NCI-H69 (cell line): ENCODE measurements at regions not wholly inside any gene's neighbourhood (a gene's known extent, or its start where the extent isn't known, plus 50 kb on each side); places are given as distances from the start of the nearest gene placed in this dataset.

Experiments
- DNase-seq: peaks from one replicate; lab custom pipeline; 2025; lab: John Stamatoyannopoulos, UW

GRCh38 chr9:107992271-107992670 lies 502.7 kb upstream of the KLF4 start:
- no peak for DNase-seq

- DNase-seq = no peak
Observed at GRCh38 chr9:107991581-107991980, 502.0 kb upstream of the KLF4 start.

GRCh38 chr9:107989544-107989943 lies 500.0 kb upstream of the KLF4 start:
- DNase-seq = no peak

- no peak for DNase-seq
Observed at GRCh38 chr9:107989099-107989498, 499.5 kb upstream of the KLF4 start.

GRCh38 chr9:107984956-107985355 lies 495.4 kb upstream of the KLF4 start:
- no peak for DNase-seq

- peak; percentile 35 for DNase-seq
Observed at GRCh38 chr9:107983762-107984161, 494.2 kb upstream of the KLF4 start.

GRCh38 chr9:107983181-107983603 lies 493.6 kb upstream of the KLF4 start:
- no peak for DNase-seq

- no peak for DNase-seq
Observed at GRCh38 chr9:107982745-107983144, 493.2 kb upstream of the KLF4 start.

- no peak for DNase-seq
Observed at GRCh38 chr9:107982001-107982400, 492.4 kb upstream of the KLF4 start.

- DNase-seq = no peak
Observed at GRCh38 chr9:107980984-107981383, 491.4 kb upstream of the KLF4 start.

- DNase-seq = no peak
Observed at GRCh38 chr9:107976767-107977166, 487.2 kb upstream of the KLF4 start.

- DNase-seq = no peak
Observed at GRCh38 chr9:107975426-107976010, 485.9 kb upstream of the KLF4 start.

- no peak for DNase-seq
Observed at GRCh38 chr9:107973451-107973850, 483.9 kb upstream of the KLF4 start.

GRCh38 chr9:107972346-107972745 lies 482.8 kb upstream of the KLF4 start:
- no peak for DNase-seq

GRCh38 chr9:107971241-107971640 lies 481.7 kb upstream of the KLF4 start:
- no peak for DNase-seq

- DNase-seq = no peak
Observed at GRCh38 chr9:107970726-107971125, 481.2 kb upstream of the KLF4 start.

- DNase-seq = no peak
Observed at GRCh38 chr9:107969727-107970126, 480.2 kb upstream of the KLF4 start.

GRCh38 chr9:107969141-107969540 lies 479.6 kb upstream of the KLF4 start:
- DNase-seq = no peak

- DNase-seq = no peak
Observed at GRCh38 chr9:107963246-107963645, 473.7 kb upstream of the KLF4 start.

GRCh38 chr9:107960916-107961315 lies 471.3 kb upstream of the KLF4 start:
- DNase-seq = no peak

- DNase-seq = no peak
Observed at GRCh38 chr9:107954312-107954711, 464.7 kb upstream of the KLF4 start.

GRCh38 chr9:107953556-107954125 lies 464.1 kb upstream of the KLF4 start:
- no peak for DNase-seq

GRCh38 chr9:107952773-107953172 lies 463.2 kb upstream of the KLF4 start:
- peak; percentile 93 for DNase-seq

- no peak for DNase-seq
Observed at GRCh38 chr9:107951511-107951910, 461.9 kb upstream of the KLF4 start.
